ENCODE measurements at regions not wholly inside any gene's neighbourhood (a gene's known extent, or its start where the extent isn't known, plus 50 kb on each side); places are given as distances from the start of the nearest gene placed in this dataset.

- no peak for TF ChIP-seq POLR2A (IDR thresholded peaks at IDR 0.05)
- no peak for TF ChIP-seq CTCF (IDR thresholded peaks at IDR 0.05)
- no peak for TF ChIP-seq POLR2AphosphoS5 (IDR thresholded peaks at IDR 0.05; ENCODE audit: insufficient read depth in 1 of 2, low read depth in 1 of 2)
Observed at GRCh38 chr7:16023503-16023902, 337.0 kb upstream of the MEOX2 start.

All from vagina (tissue), 2 donors.